HEK293 (cell line): ENCODE measurements at regions not wholly inside any gene's neighbourhood (a gene's known extent, or its start where the extent isn't known, plus 50 kb on each side); places are given as distances from the start of the nearest gene placed in this dataset.

Experiments used
- CTCF ChIA-PET: fragments of 350-600 bp; formaldehyde crosslinking; extraction: SDS; loops from one replicate; lab custom pipeline; 2021; ENCODE audit warnings: antibody characterized with exemption; lab: Yijun Ruan, JAX
- POLR2A ChIA-PET: fragments of 300-600 bp; formaldehyde crosslinking; extraction: SDS; loops from one replicate; lab custom pipeline; 2020; ENCODE audit warnings: antibody characterized with exemption, inconsistent platforms; lab: Yijun Ruan, JAX
- H3K27ac ChIP-seq: fragments of 200-500 bp; sonication (Bioruptor generic); 2 replicates; pipeline ENCODE4 v1.5.1; 2014; ENCODE audit warnings: low read depth, low read length, control low read depth, inconsistent platforms; ENCODE audit errors: extremely low read depth
- H3K36me3 ChIP-seq, 2 experiments: fragments of 200-500 bp in 1 of 2; sonication (Bioruptor generic) in 1 of 2; 1 replicate in 1 of 2; 2 replicates in 1 of 2; pipeline ENCODE4 v1.5.1; 2014 to 2017; ENCODE audit warnings: inconsistent platforms in 2 of 2, low read length in 2 of 2; ENCODE audit not compliant: control insufficient read depth in 2 of 2, insufficient read depth in 1 of 2
- H3K4me1 ChIP-seq: fragments of 200-500 bp; sonication (Bioruptor generic); 2 replicates; pipeline ENCODE4 v1.5.1; 2014; ENCODE audit warnings: mild to moderate bottlenecking, low read length, inconsistent platforms; ENCODE audit not compliant: control insufficient read depth, insufficient read depth
- H3K4me3 ChIP-seq: 2 replicates; pipeline ENCODE4 v1.5.1; 2011; ENCODE audit warnings: low read depth, mild to moderate bottlenecking, control low read depth, low read length, moderate library complexity
- H3K9me3 ChIP-seq: fragments of 200-500 bp; sonication (Bioruptor generic); 2 replicates; pipeline ENCODE4 v1.5.1; 2014; ENCODE audit warnings: low read depth, low read length, inconsistent platforms; ENCODE audit not compliant: control insufficient read depth, insufficient read depth
- BCL11B ChIP-seq: fragments of 450-650 bp; formaldehyde crosslinking; IDR thresholded peaks from 2 replicates; pipeline ENCODE4 v1.5.1; 2016; ENCODE audit warnings: low read depth, missing biosample characterization, missing genetic modification characterization
- FEZF1 ChIP-seq: fragments of 450-650 bp; formaldehyde crosslinking; IDR thresholded peaks from 2 replicates; pipeline ENCODE4 v1.5.1; 2016; ENCODE audit warnings: missing biosample characterization, missing genetic modification characterization
- GFI1B ChIP-seq: fragments of 450-650 bp; formaldehyde crosslinking; IDR thresholded peaks from 2 replicates; pipeline ENCODE4 v1.5.1; 2016; ENCODE audit warnings: missing biosample characterization, missing genetic modification characterization
- MEIS1 ChIP-seq: sonication (generic); formaldehyde crosslinking; IDR thresholded peaks from 2 replicates; pipeline ENCODE4 v1.8.1; 2022; ENCODE audit warnings: missing genetic modification reagents, mild to moderate bottlenecking, borderline replicate concordance
- SCRT1 ChIP-seq: fragments of 450-650 bp; formaldehyde crosslinking; IDR thresholded peaks from 2 replicates; pipeline ENCODE4 v1.5.1; 2016; ENCODE audit warnings: missing biosample characterization, missing genetic modification characterization, borderline replicate concordance
- YY1 ChIP-seq: fragments of 450-650 bp; formaldehyde crosslinking; IDR thresholded peaks from 2 replicates; pipeline ENCODE4 v1.5.1; 2018; ENCODE audit warnings: missing biosample characterization, missing genetic modification characterization
- ZNF132 ChIP-seq: fragments of 450-650 bp; formaldehyde crosslinking; IDR thresholded peaks from 2 replicates; pipeline ENCODE4 v1.5.1; 2017; ENCODE audit warnings: missing biosample characterization, missing genetic modification characterization, borderline replicate concordance
- ZNF140 ChIP-seq: fragments of 450-650 bp; formaldehyde crosslinking; IDR thresholded peaks from 2 replicates; pipeline ENCODE4 v1.5.1; 2016; ENCODE audit warnings: missing biosample characterization, missing genetic modification characterization
- ZNF184 ChIP-seq: fragments of 450-650 bp; IDR thresholded peaks from 2 replicates; pipeline ENCODE4 v1.5.1; 2018; ENCODE audit warnings: missing biosample characterization, mild to moderate bottlenecking, missing genetic modification characterization
- ZNF223 ChIP-seq: fragments of 450-650 bp; formaldehyde crosslinking; IDR thresholded peaks from 2 replicates; pipeline ENCODE4 v1.5.1; 2016; ENCODE audit warnings: missing biosample characterization, missing genetic modification characterization
- ZNF266 ChIP-seq: fragments of 450-650 bp; formaldehyde crosslinking; IDR thresholded peaks from 2 replicates; pipeline ENCODE4 v1.5.1; 2016; ENCODE audit warnings: missing biosample characterization, missing genetic modification characterization, low read depth
- ZNF302 ChIP-seq: fragments of 450-650 bp; formaldehyde crosslinking; IDR thresholded peaks from 2 replicates; pipeline ENCODE4 v1.5.1; 2016; ENCODE audit warnings: missing biosample characterization, missing genetic modification characterization, low read depth
- ZNF426 ChIP-seq: fragments of 450-650 bp; formaldehyde crosslinking; IDR thresholded peaks from 2 replicates; pipeline ENCODE4 v1.5.1; 2017; ENCODE audit warnings: missing biosample characterization, missing genetic modification characterization, mild to moderate bottlenecking, inconsistent platforms, moderate library complexity
- ZNF555 ChIP-seq: fragments of 450-650 bp; formaldehyde crosslinking; conservative IDR thresholded peaks from 2 replicates; pipeline ENCODE4 v1.5.1; 2017; ENCODE audit warnings: missing biosample characterization, mild to moderate bottlenecking, missing genetic modification characterization, inconsistent platforms
- ZNF660 ChIP-seq: fragments of 450-650 bp; IDR thresholded peaks from 2 replicates; pipeline ENCODE4 v1.5.1; 2018; ENCODE audit warnings: missing biosample characterization, mild to moderate bottlenecking, missing genetic modification characterization
- ZNF677 ChIP-seq: fragments of 450-650 bp; IDR thresholded peaks from 2 replicates; pipeline ENCODE4 v1.5.0; 2018; ENCODE audit warnings: missing biosample characterization, mild to moderate bottlenecking, missing genetic modification characterization, moderate library complexity
- ZNF792 ChIP-seq: fragments of 450-650 bp; formaldehyde crosslinking; IDR thresholded peaks from 2 replicates; pipeline ENCODE4 v1.5.1; 2016; ENCODE audit warnings: missing biosample characterization, missing genetic modification characterization
- ZXDB ChIP-seq: fragments of 450-650 bp; formaldehyde crosslinking; IDR thresholded peaks from 2 replicates; pipeline ENCODE4 v1.5.1; 2016; ENCODE audit warnings: missing biosample characterization, missing genetic modification characterization
- TF ChIP-seq, protein P1 (sequence below): fragments of 450-650 bp; formaldehyde crosslinking; IDR thresholded peaks from 2 replicates; pipeline ENCODE4 v1.5.1; 2017; ENCODE audit warnings: missing biosample characterization, missing genetic modification characterization
- TF ChIP-seq, protein P2 (sequence below): fragments of 450-650 bp; formaldehyde crosslinking; IDR thresholded peaks from 2 replicates; pipeline ENCODE4 v1.5.1; 2016; ENCODE audit warnings: missing biosample characterization, missing genetic modification characterization, borderline replicate concordance

DNA sequence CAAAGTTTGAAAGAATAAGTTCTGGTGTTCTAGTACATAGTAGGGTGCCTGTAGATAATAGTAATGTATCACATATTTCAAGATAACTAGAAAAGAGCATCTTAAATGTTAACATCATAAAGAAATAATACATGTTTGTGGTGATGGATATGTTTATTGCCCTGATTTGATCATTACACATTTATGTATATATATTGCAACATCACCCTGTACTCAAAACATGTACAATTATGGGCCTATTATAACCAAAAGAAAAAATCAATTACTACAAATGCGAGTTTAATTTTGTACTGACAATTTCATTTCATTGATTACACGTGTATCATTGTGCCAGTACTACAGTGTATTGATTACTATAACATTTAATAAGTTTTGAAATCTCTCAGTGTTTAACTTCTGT lies 609.2 kb upstream of the BRINP3 start (continued):
- TF ChIP-seq ZXDB, result no peak
- no peak for TF ChIP-seq BCL11B (tag by site-specific recombination)
- no peak for TF ChIP-seq ZNF660 (tag by site-specific recombination)
- TF ChIP-seq ZNF132, result no peak

GRCh38 chr1:191096405-191096804 lies 618.7 kb upstream of the BRINP3 start:
- POLR2A ChIA-PET, result no interaction called here
- TF ChIP-seq SCRT1 (no peak), ZNF426 (peak; percentile 34), ZNF555 (tag by site-specific recombination) (0 out of 2 replicates have a peak, but pooled peaks have one; percentile 14)

GRCh38 chr1:191099696-191100095 lies 622.0 kb upstream of the BRINP3 start:
- Histone ChIP-seq H3K4me1 (no peaks in the 10 kb centered on the region), H3K9me3 (no peaks in the 10 kb centered on the region), H3K36me3 (no peaks in the 10 kb centered on the region), H3K4me3 (no peak overlapping the region), H3K27ac (no peak overlapping the region)
- POLR2A ChIA-PET, result no interaction called here
- TF ChIP-seq, protein P1, sequence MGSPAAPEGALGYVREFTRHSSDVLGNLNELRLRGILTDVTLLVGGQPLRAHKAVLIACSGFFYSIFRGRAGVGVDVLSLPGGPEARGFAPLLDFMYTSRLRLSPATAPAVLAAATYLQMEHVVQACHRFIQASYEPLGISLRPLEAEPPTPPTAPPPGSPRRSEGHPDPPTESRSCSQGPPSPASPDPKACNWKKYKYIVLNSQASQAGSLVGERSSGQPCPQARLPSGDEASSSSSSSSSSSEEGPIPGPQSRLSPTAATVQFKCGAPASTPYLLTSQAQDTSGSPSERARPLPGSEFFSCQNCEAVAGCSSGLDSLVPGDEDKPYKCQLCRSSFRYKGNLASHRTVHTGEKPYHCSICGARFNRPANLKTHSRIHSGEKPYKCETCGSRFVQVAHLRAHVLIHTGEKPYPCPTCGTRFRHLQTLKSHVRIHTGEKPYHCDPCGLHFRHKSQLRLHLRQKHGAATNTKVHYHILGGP (tag by site-specific recombination), result no peak
- TF ChIP-seq YY1 (tag by site-specific recombination), result no peak
- CTCF ChIA-PET, result no interaction called here

More at GRCh38 chr1:191096405-191096804, 618.7 kb upstream of the BRINP3 start:
- Histone ChIP-seq H3K4me3 (no peak overlapping the region), H3K9me3 (no peaks in the 10 kb centered on the region), H3K4me1 (no peaks in the 10 kb centered on the region), H3K27ac (no peak overlapping the region), H3K36me3 (no peaks in the 10 kb centered on the region)
- CTCF ChIA-PET, result interaction anchor here (0.7 kb wide), 1 partner anchor 330 kb away, joined by 4 read pairs; no protein-coding TSS in a partner anchor

- CTCF ChIA-PET, result interaction anchor here (0.6 kb wide), 1 partner anchor 56 kb away, joined by 3 read pairs; no protein-coding TSS in a partner anchor
- POLR2A ChIA-PET, result no interaction called here
- no peak for TF ChIP-seq ZNF184
- TF ChIP-seq ZNF677 (tag by site-specific recombination), result no peak
- no peak for TF ChIP-seq ZNF266
- TF ChIP-seq MEIS1 (CRISPR knock-in tag), result no peak
- no peak for TF ChIP-seq ZNF792 (tag by site-specific recombination)
- TF ChIP-seq ZNF140 (tag by site-specific recombination), result no peak
- TF ChIP-seq FEZF1, result no peak
- TF ChIP-seq, protein P2, sequence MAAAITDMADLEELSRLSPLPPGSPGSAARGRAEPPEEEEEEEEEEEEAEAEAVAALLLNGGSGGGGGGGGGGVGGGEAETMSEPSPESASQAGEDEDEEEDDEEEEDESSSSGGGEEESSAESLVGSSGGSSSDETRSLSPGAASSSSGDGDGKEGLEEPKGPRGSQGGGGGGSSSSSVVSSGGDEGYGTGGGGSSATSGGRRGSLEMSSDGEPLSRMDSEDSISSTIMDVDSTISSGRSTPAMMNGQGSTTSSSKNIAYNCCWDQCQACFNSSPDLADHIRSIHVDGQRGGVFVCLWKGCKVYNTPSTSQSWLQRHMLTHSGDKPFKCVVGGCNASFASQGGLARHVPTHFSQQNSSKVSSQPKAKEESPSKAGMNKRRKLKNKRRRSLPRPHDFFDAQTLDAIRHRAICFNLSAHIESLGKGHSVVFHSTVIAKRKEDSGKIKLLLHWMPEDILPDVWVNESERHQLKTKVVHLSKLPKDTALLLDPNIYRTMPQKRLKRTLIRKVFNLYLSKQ, result no peak
- no peak for TF ChIP-seq ZNF302 (tag by site-specific recombination)
- TF ChIP-seq ZNF223 (tag by site-specific recombination), result no peak
- no peak for TF ChIP-seq GFI1B (tag by site-specific recombination)
Observed at GRCh38 chr1:191101960-191102359, 624.3 kb upstream of the BRINP3 start.

More at GRCh38 chr1:191101960-191102359, 624.3 kb upstream of the BRINP3 start:
- Histone ChIP-seq H3K27ac (no peak overlapping the region), H3K36me3 (no peaks in the 10 kb centered on the region), H3K9me3 (no peaks in the 10 kb centered on the region), H3K4me1 (no peaks in the 10 kb centered on the region), H3K4me3 (no peak overlapping the region)
